Spleen (tissue), 7 donors: ENCODE measurements at regions not wholly inside any gene's neighbourhood (a gene's known extent, or its start where the extent isn't known, plus 50 kb on each side); places are given as distances from the start of the nearest gene placed in this dataset.

Experiments
- POLR2A ChIP-seq, 3 donors: fragments of 450-650 bp; IDR thresholded peaks; one replicate each; pipeline ENCODE4 v1.5.1; 2017; ENCODE audit warnings: antibody characterized with exemption in 3 of 3, mild to moderate bottlenecking in 1 of 3
- TF ChIP-seq, protein P1 (sequence below), 11 experiments: fragments of 200-600 bp in 7 of 11; fragments of 450-650 bp in 4 of 11; sonication (generic) in 4 of 11; IDR thresholded peaks in 8 of 11; conservative IDR thresholded peaks in 3 of 11; 1 replicate in 7 of 11; 2 replicates in 4 of 11; pipeline versions ENCODE4 v1.4.0 to v1.8.0; 2016 to 2021; ENCODE audit warnings: antibody characterized with exemption in 11 of 11, inconsistent platforms in 4 of 11, mild to moderate bottlenecking in 1 of 11
- donor health status: DM: no; HTN: no; CAD: no; lungs with moderate emphysema.
- donor health status: DM: no; HTN: no; CAD: no.
- donor health status: DM: no; HTN: no; CAD: no.

DNA sequence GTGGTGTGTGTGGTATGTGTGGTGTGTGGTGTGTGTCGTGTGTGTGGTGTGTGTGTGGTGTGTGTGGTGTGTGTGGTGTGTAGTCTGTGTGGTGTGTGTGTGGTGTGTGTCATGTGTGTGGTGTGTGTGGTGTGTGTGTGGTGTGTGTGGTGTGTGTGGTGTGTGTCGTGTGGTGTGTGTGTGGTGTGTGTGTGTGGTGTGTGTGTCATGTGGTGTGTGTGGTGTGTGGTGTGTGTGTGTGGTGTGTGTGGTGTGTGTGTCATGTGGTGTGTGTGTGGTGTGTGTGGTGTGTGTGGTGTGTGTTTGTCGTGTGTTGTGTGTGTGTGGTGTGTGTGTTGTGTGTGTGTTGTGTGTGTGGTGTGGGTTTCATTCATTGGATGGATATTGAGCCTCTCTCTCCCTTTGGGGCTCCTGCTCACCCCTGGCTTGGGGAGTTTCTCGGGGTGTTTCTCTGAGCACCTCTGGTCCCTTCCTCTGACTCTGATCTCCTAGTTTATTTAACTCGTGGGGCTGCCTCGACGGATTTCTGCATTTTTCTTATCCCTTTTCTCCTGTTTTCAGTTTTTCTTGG lies 145.8 kb downstream of the DNAJB6 start:
- TF ChIP-seq, protein P1, sequence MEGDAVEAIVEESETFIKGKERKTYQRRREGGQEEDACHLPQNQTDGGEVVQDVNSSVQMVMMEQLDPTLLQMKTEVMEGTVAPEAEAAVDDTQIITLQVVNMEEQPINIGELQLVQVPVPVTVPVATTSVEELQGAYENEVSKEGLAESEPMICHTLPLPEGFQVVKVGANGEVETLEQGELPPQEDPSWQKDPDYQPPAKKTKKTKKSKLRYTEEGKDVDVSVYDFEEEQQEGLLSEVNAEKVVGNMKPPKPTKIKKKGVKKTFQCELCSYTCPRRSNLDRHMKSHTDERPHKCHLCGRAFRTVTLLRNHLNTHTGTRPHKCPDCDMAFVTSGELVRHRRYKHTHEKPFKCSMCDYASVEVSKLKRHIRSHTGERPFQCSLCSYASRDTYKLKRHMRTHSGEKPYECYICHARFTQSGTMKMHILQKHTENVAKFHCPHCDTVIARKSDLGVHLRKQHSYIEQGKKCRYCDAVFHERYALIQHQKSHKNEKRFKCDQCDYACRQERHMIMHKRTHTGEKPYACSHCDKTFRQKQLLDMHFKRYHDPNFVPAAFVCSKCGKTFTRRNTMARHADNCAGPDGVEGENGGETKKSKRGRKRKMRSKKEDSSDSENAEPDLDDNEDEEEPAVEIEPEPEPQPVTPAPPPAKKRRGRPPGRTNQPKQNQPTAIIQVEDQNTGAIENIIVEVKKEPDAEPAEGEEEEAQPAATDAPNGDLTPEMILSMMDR (IDR thresholded peaks at IDR 0.05 in 8 of 11, conservative IDR thresholded peaks at IDR 0.05 in 3 of 11) = no peak
- TF ChIP-seq POLR2A (IDR thresholded peaks at IDR 0.05) = no peak
